DMS153 treated with DMSO at 0.1 percent for 48 hours (cell line): ENCODE measurements at regions not wholly inside any gene's neighbourhood (a gene's known extent, or its start where the extent isn't known, plus 50 kb on each side); places are given as distances from the start of the nearest gene placed in this dataset.

Source experiments
- DNase-seq: peaks from one replicate; lab custom pipeline; 2025; ENCODE audit not compliant: unreplicated experiment; lab: John Stamatoyannopoulos, UW

DNA sequence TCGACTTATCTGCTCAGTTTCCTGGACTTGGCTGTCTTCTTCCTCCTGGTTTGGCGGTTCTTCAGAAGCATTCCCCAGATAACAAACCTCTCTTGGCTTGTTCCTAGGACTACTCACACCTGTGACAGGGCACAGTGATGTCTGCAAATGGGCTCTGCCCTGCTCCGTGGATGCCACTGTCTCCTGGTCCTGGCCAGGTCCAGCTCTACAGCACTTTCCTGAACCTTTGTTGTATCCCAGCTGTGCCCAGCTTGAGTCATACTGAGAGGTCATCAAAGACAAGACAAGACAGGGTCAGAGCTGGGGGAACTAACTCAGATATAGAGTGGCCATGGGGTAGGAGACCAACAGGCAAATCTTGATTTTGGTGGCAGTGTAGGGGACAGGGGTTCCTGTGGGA, 102.7 kb upstream of the SLC22A23 start:
- DNase-seq, result no peak

DNA sequence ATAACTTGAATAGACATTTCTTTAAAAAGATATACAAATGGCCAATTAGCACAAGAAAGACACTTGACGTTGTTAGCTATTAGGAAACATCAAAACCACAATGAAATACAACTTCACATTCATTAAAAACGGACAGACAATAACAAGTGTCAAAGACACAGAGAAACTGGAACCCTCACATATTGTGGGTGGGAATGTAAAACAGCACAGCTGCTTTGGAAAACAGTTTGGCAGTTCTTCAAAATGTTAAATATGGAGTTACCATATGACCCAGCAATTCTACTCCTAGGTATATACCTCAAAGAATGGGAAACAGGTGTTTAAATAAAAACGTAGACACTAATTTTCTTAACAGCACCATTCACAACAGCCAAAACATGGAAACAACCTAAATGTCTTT, 100.5 kb upstream of the SLC22A23 start:
- no peak for DNase-seq

DNA sequence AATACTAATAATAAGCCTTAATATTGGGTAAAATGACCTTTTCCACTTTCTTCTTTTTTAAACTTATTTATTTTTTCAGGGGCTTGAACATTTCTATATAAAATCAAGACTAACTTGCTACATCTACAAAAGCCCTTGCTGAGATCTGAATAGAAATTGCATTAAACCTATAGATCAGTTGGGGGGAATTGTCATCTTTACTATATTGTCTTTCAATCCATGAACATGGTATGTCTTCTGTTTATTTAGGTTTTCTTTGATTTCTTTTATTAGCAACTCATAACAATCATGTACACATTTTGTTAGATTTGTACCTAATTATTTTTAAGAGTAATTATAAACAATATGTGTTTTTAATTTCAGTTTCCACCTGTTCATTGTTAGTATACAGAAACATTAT, 96.4 kb upstream of the SLC22A23 start:
- DNase-seq, result no peak

DNA sequence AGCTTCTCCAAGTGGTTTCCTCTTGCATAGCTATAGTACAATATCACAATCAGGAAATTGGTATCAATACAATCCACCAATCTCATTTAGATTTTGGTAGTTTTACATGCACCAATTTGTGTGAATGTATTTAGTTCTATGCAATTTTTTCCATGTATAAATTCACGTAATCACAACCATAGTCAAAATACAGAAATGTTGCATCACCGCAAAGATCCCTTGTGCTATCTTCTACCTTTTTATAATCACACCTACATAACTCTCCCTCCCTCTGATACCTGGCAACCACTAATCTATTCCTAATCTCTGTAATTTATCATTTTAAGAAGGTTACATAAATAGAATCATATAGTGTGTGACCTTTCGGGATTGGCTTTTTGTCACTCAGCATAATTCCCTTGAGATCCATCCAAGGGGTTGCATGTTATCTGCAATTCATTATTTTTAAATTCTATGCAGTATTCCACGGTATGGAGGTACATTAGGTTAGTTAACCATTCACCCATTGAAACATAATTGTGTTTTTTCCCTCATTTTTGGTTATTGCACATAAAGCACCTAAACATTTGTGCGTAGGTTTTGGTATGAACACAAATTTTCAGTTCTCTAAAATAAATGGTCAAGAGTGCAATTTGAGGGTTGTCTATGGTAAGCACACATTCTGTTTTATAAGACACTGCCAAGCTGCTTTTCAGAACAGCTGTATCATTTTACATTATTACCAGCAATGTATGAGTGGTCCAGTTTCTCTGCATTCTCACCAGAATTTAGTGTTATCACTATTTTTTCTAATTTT, 95.1 kb upstream of the SLC22A23 start:
- no peak for DNase-seq

DNA sequence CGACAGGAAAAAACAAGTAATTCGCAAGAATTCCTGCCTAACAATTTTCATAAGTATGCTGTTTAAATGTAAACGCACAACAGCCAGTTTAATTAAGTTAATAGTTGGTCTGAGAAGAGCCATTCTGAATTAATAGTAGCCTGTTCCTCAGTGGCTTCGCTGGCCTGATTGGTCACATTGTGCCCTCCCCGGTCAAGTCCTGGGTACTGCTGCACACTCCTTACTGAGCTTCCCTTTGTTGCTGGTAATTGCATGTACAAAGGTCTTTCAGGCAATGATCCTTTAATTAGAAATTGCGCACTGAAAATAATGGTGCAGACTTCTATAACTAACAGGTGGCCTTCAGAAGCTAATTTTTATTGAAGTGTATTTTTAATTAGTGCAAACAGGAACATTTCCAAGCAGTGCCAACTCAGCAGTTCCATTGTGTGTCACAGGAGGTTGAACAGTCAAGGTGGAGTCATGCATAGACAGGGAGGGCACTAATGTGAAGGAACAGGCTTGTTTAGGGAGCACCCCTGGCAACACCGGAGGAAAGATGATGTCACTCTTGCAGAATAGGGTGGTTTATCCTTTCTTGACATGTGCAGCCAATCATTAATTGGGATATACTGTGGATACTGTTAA, 92.6 kb upstream of the SLC22A23 start:
- peak; percentile 8 for DNase-seq

DNA sequence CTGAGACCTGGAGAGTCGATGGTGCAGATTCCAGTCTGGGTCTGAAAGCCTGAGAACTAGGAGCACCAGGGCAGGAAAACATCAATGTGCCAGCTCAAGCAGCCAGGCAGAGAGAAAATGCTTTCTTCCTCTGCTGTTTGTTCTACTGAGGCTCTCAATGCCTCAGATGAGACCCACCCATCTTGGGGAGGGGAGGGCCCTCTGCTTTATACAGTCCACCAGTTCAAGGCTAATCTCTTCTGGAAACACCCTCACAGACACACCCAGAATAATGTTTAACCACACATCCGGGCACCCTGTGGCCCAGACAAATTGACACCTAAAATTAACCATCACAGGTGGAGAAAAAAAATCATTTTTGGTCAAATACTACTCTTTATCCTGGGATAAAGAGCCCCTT, 89.3 kb upstream of the SLC22A23 start:
- DNase-seq, result no peak

DNA sequence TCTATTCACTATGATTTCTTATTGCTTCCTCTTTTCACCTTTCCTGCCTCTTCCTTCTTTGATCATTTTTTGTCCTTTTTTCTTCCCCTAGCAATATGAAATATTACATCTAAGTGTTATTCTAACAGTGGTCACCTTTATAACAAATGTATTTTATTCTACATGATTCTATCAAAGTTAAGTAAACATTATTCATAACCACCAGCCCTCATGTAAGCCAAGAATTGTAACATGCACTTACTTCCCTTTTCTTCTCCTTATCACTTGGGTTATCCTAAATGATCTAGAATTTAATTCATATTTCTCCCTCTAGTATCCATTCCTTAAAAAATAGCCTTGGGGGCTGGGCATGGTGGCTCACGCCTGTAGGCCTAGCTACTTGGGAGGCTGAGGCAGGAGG, 88.3 kb upstream of the SLC22A23 start:
- DNase-seq, result no peak

DNA sequence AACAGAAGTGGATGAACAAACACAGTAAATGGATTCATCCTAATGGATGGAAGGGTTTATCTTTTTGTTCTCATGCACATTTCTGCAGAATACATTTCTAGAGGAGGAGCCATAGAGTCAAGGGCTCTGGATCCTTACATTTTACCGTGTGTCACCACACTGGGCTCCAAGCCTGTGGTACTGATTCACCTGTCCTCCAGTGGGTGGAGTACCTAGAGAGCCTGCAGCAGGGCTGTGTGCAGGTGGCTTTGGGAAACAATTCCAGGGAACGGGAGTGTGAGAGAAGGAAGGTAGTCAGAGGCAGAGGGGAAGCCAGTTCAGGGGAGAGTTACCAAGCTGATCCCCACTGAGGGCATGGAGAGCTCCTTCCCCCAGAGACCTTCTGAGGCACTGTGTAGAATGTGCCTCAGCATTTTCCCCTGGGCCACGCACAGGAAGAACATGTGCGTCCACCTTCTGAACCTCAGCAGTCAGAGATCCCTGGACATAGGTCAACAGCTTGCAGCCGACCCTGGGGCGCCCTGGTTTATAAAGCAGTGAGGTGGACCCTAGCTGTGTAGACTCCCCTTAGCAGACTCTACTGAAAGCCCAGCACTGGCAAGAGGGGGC, 85.3 kb upstream of the SLC22A23 start:
- DNase-seq, result peak; percentile 67

DNA sequence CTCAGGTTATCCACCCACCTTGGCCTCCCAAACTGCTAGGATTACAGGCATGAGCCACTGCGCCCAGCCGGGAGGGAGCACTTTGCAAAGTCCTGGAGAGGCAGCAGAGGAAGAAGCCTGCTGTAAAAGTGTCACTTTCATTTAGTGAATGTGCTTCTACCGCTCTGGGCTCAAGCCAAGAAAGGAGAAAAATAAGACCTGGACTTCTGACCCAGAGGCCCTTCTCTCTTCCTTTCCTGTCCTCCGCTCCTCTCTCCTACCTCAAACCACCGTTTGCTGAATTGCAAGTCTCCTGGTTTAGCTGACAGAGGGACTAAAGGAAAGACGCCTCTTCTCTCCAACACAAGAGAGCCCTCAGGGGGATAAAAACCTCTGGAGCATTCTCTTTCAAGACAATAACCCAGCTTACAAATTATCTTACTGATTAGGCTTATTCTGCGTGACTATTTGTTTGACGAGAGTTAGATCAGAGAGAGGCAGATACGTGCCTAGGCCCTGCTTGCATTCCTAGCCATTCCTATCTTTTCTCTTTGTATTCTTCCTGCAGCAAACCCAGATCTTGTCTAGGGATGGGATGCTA, 84.2 kb upstream of the SLC22A23 start:
- DNase-seq, result peak; percentile 15

DNA sequence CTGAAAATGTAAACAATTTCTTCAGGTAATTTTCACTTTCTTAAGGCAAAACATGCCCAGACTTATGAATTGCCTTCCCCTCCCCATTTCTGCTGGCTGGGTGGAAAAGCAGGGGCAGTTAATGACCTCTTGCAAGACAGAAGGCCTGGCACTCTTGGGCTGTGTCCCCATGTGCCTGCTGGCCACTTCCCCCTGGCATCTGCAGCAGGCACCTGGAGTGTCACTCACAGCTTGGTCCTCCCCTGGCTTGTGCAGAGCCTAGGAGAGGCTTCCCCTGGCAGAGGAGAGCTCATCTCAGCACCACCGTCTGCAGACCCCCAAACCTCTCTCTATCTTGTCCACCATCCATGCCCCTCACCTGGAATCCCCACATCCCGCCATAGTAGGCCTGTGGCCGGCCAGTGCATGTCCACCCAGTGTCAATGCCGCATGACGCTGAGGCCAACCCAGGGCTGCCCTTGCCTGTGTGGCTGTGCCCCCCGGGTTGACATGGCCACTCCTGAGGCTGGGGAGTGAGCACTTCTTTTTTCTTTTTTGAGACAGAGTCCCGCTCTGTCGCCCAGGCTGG, 83.5 kb upstream of the SLC22A23 start:
- DNase-seq, result no peak

DNA sequence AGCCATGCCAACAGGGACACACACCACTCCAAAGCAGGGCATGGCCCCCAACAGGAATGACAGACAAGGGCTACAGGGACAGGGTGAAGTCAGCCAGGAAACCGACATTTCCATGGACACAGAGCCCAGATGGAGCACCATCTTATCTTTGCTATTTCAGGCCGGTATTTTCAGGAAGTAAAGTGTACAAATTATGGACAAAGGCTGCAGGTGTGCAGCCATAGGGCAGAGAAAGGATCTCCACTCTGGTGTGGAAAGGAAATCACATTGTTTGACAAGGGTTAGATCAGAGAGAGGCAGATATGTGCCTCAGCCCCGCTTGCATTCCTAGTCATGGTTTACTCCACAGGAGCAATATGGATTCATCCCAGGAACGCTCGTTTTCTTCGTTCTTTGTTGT, 81.7 kb upstream of the SLC22A23 start:
- no peak for DNase-seq

DNA sequence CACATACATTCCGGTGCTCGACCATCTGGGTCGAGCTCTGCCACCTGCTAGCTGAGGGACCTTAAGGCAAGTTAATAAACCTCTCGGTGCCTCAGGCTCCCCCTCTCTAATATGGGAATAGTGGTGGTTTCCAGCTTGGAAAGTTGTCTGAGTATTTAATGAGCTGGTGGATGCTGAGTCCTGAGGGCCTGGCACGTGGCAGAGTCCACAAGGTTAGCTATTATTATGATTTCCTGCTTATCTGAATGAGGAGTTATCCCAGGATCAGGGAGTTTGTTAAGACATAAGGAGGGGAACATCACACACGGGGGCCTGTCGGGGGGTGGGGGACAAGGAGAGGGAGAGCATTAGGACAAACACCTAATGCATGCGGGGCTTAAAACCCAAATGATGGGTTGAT, 80.1 kb upstream of the SLC22A23 start:
- no peak for DNase-seq

DNA sequence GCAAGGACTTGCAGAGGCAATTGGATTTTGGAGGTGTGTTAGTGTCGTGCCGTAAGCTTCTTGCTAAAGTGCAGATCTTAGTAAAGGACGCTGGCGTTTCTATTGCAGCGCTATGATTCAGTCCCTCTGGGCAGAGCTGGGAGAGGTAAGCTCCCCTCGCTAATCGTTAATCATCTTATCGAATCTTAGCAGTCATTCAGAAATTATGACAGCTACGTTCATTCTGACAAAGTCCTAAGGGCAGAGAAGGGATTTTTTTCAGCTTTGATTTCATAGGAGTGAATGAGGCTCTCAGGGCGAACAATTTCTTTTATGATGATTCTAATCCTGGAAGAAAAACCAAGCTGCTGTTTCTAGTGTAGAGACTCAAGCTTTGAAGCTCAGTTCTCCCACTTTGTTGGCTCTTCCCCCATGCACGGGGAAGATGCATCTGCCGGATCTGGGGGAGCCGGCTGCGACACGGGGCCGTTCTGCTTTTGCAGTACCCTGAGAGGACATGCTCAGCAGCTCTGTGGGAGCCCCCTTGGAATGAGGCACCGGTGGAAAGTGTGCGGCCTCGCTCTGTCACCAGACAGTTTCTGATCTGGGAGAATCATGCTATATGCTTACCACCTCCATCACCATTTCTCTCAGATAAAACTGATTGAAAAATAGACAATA, 79.1 kb upstream of the SLC22A23 start:
- DNase-seq, result no peak

DNA sequence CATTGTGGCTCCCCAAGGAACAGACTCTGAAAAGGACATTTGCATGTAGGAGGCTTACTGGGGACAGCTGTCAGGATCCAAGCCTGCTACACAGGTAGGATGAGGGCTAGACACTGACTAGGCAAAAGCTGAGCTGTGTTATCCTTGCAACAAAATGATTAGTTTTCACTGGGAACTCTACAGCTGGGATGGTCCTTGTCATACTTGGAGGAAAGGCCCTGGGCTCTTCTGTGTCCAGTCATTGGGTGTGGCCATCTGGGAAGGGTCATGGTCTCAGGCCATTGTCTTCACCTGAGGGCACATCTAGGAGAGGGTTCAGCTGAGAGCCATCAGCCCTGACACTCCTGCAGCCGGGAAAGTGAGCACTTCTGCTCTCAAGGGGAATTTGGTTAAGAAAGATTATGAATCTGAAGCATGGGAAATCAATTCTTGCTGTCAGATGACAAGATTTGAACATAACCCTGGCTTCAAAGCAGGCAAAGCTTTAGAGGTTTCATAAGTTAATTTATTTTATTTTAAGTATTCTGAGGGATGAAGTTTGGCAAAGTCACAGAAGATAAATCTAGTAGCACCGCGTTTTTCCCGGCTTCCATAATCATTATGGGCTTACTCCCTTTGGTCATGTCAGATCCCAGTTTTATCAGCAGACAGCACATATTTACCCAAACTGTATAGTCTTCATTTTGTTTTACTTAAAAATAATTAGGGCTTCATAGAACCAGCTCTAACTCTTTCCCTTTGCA, 78.4 kb upstream of the SLC22A23 start:
- no peak for DNase-seq

DNA sequence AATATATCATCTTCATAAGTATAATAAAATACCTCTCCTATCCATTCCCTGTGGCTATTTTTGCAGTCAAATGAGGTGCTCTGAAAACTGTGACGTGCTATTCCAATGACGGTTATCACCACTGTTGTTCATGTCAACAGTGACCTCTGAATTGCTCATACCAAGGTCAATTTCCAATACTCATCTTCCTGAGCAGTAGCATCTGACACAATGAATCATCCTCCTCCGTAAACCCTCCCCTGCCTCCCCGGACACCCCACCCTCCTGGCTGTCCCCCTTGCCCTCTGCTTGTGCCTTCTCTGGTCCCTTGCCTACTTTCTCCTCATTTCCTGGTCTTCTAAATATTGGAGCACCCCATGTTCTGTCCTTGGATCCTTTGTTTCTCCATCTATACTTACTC, 77.7 kb upstream of the SLC22A23 start:
- DNase-seq, result no peak

DNA sequence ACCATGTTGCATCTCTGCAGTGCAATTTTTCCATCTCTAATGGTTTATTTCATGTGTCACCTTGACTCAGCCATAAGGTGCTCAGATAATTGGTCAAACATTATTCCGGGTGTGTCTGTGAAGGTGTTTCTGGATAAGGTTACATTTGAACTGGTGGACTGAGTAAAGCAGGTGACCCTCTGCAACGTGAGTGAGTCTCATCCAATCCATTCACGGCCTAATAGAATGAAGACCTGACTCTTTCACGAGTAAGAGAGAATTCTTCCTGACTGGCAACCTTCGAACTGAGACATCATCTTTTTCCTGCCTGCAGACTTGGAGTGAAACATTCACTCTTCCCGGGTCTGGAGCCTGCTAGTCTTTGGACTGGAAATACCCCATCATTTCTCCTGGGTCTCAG, 77.1 kb upstream of the SLC22A23 start:
- no peak for DNase-seq

DNA sequence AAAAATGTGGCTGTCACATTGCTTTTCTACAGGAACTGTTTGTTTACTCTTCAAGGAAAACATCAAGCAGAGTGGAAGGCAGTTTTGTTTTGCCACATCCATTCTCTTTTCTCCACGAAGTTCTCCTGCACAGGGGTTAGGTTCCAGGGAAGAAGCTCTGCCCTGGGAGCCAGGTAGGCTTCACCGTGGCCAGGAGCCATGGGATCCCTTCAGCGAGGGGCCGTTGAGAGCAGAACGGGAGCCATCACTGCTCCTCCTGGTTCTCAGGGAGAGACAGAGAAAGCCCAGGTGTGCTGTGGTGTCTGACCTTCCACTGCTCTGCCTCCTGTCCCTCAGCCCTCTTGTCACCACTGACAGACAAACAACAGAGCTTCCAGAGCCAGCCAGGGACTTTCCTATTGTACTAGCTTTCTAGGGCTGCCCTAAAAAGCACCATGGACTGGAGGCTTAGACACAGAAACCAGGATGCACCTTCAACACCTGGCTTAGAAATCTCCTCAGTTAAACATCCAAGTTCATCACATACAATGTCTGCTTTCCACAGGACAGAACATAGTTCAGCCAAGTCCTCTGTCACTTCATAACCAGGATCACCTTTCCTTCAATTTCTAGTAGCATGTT, 75.6 kb upstream of the SLC22A23 start:
- DNase-seq, result no peak

DNA sequence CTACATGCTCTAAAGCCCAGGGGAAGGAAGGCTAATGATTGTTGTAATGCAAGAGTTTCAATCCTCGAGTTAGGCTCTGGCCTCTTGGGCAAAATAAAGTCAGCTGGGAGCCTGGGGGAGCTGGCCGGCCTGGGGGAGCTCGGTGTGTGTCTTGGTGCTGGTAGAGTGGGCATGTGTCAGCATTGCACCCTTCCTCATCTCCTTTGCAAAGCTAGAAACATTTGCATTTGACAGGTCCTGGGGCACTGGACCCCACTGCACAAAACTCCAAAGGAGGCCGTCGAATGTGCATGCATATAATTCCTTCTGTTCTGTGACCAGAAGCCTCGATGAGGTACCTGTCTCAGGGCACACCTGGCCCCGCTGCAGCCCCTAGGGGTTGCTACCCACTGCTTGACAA, 74.6 kb upstream of the SLC22A23 start:
- DNase-seq, result no peak

DNA sequence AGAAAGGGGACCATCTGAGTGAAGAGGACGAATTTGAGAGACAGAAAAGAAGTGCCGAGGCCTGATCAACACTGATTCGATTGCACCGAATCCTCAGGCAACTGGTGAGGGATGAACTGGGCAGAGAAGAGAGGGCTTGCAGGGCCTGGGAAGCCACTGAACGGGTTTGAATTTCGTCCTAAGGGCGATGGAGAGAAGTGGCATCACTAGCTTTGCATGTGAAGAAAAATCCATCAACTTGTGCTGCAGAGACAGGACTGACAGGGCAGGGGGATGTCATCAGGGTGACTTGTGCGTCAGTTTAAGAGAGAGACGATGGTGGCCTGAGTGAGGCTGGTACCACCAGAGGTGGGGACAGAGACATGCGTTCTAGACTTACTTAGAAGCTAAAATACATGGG, 73.7 kb upstream of the SLC22A23 start:
- no peak for DNase-seq

DNA sequence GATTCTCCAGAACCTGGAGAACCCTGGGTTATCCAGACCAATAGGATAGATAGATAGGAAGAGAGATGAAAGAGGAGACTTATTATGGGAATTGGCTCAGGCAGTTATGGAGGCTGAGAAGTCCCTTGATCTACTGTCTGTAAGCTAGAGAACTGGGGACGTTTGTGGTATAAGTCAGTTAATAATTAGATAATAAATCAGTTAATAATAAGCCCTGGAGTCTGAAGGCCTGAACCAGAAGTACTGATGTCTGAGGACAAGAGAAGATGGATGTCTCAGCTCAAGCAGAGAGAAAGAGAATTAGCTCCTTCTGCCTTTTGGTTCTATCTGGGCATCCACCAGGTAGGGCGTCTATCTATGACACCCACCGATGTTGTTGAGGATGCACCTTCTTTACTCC, 72.9 kb upstream of the SLC22A23 start:
- DNase-seq, result no peak
